Body of pancreas (tissue), 4 donors: ENCODE measurements at regions not wholly inside any gene's neighbourhood (a gene's known extent, or its start where the extent isn't known, plus 50 kb on each side); places are given as distances from the start of the nearest gene placed in this dataset.
A peak's percentile ranks its signal among the peaks of the same experiment; 100 is the strongest.

Experiments
- ATAC-seq: fragments of 150-250 bp; one replicate; pipeline ENCODE4 v1.9.1; 2016
- DNase-seq, 4 donors: peaks; one replicate each; pipeline ENCODE4 v3.0.0-alpha.2; 2019
- H3K27ac ChIP-seq, 4 donors: fragments of 200-600 bp; sonication (generic); 1 replicate in 3 of 4; 2 replicates in 1 of 4; pipeline versions ENCODE4 v1.5.1 to v1.6.1; 2016 to 2019; ENCODE audit warnings: mild to moderate bottlenecking in 1 of 4, mixed read lengths in 1 of 4, moderate library complexity in 1 of 4
- H3K27me3 ChIP-seq, 2 donors: fragments of 200-600 bp; sonication (generic); one replicate each; pipeline ENCODE4 v1.6.0; 2016; ENCODE audit warnings: mild to moderate bottlenecking in 1 of 2
- H3K36me3 ChIP-seq, 2 donors: fragments of 200-600 bp; sonication (generic); replicated peaks in 1 of 2; 2 replicates each; pipeline ENCODE4 v1.5.1; 2016; ENCODE audit warnings: low read depth in 2 of 2; ENCODE audit not compliant: insufficient read depth in 1 of 2
- H3K4me1 ChIP-seq: fragments of 200-600 bp; sonication (generic); one replicate; pipeline ENCODE4 v1.6.0; 2016
- H3K4me3 ChIP-seq, 2 donors: fragments of 200-600 bp; sonication (generic); 1 replicate in 1 of 2; 2 replicates in 1 of 2; pipeline ENCODE4 v1.5.1; 2016 to 2019
- H3K9me3 ChIP-seq, 3 donors: fragments of 200-600 bp; sonication (generic); 1 replicate in 2 of 3; 2 replicates in 1 of 3; pipeline ENCODE4 v1.5.1; 2016
- POLR2A ChIP-seq, 3 donors: fragments of 450-650 bp; IDR thresholded peaks; one replicate each; pipeline ENCODE4 v1.6.1; 2016; ENCODE audit warnings: antibody characterized with exemption in 3 of 3, mild to moderate bottlenecking in 2 of 3
- WGBS, 2 donors: methylation state at CpG; one replicate each; pipeline ENCODE4 v1.1.5; 2017; 5-methylcytosine and 5-hydroxymethylcytosine counted together
- intact Hi-C: fragments of 100-400 bp; cut with DNase I; formaldehyde crosslinking; loops from one replicate; pipeline ENCODE4 v1.15.1; 2023
- TF ChIP-seq, protein P1 (sequence below), 7 experiments: fragments of 450-650 bp in 4 of 7; fragments of 200-600 bp in 3 of 7; sonication (generic) in 3 of 7; IDR thresholded peaks; one replicate each; pipeline ENCODE4 v1.5.1; 2016 to 2019; ENCODE audit warnings: antibody characterized with exemption in 7 of 7

DNA sequence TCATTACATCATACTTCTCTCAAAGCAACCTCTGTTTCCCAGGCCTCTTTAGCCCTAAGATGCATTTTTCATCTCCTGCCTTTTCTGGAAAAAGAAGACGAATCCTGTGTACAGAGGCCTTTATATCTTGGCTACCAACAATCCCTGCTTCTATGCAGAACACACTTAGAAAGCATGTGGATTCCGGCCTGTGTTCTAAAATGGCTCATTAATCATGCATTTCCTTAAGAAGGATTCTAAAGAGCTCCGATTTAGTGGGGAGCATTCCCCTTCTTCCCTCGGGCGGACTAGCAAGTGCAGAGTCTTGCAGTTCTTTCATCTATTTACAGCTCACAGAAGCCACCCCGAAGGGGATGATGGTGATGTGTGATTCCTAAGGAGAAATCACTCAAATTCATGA lies 1212.9 kb downstream of the TYW1 start:
- intact Hi-C loops = no loop called here
- no peaks in the 10 kb centered on the region for H3K4me1 ChIP-seq
- ATAC-seq (no peak), DNase-seq (no peak)
- WGBS, 2 donors = 66 to 70% methylated on average over 6 of the region's 6 CpGs
- H3K4me3 ChIP-seq = no peak overlapping the region
- no peaks in the 10 kb centered on the region for H3K9me3 ChIP-seq
- H3K27me3 ChIP-seq = no peaks in the 10 kb centered on the region
- no peak overlapping the region for H3K27ac ChIP-seq
- no peaks in the 10 kb centered on the region for H3K36me3 ChIP-seq
- TF ChIP-seq POLR2A (IDR thresholded peaks at IDR 0.05) = no peak
- TF ChIP-seq, protein P1, sequence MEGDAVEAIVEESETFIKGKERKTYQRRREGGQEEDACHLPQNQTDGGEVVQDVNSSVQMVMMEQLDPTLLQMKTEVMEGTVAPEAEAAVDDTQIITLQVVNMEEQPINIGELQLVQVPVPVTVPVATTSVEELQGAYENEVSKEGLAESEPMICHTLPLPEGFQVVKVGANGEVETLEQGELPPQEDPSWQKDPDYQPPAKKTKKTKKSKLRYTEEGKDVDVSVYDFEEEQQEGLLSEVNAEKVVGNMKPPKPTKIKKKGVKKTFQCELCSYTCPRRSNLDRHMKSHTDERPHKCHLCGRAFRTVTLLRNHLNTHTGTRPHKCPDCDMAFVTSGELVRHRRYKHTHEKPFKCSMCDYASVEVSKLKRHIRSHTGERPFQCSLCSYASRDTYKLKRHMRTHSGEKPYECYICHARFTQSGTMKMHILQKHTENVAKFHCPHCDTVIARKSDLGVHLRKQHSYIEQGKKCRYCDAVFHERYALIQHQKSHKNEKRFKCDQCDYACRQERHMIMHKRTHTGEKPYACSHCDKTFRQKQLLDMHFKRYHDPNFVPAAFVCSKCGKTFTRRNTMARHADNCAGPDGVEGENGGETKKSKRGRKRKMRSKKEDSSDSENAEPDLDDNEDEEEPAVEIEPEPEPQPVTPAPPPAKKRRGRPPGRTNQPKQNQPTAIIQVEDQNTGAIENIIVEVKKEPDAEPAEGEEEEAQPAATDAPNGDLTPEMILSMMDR (IDR thresholded peaks at IDR 0.05) = no peak

DNA sequence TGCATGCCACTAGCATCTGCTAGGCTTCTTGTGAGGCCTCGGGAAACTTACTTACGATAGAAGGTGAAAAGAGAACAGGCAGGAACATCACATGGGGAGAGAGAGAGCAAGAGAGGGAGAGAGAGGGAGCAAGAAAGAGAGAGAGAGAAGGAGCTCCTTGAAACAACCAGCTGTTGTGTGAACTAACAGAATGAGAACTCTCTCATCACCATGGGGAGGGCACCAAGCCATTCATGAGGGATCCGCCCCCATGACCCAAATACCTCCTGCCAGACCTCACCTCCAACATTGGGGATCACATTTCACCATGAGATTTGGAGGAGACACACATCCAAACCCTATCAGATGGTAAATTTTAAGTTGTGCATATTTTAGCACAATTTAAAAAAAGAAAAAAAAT lies 1217.2 kb downstream of the TYW1 start:
- no peak for ATAC-seq
- 82 to 85% methylated on average over 3 of the region's 3 CpGs for WGBS, 2 donors

DNA sequence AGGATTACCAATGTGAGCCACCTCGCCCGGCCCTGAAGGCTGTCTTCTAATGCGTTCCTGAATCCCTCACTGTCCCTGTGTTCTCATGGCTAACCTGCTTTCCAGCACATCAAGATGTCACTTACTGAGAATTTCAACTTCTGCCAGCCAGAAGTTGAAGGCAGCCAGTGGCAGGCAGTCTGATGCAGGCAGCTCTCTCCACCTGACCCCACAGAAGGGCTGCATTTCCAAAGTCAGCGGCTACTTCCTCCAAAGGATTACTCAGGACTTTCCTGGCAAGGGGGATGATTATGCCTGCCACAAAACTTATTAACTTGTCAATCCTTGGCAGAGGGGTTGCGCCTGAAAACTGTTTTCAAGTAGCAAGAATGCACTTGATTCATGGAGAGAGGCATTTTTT lies 1219.4 kb downstream of the TYW1 start:
- Histone ChIP-seq H3K36me3 (no peaks in the 10 kb centered on the region), H3K27me3 (no peaks in the 10 kb centered on the region), H3K4me3 (no peak overlapping the region), H3K27ac (no peak overlapping the region), H3K9me3 (no peaks in the 10 kb centered on the region), H3K4me1 (no peaks in the 10 kb centered on the region)
- 33 to 55% methylated on average over 5 of the region's 5 CpGs for WGBS, 2 donors
- DNase-seq (peak in 3 of 4 donors; percentile 4 to 11 (median 7)), ATAC-seq (no peak)
- TF ChIP-seq, protein P1 (IDR thresholded peaks at IDR 0.05) = no peak
- TF ChIP-seq POLR2A (IDR thresholded peaks at IDR 0.05) = no peak
- intact Hi-C loops = no loop called here

More for the DNA sequence above, 1217.2 kb downstream of the TYW1 start:
- no peak overlapping the region for H3K27ac ChIP-seq
- DNase-seq = no peak
- no peaks in the 10 kb centered on the region for H3K27me3 ChIP-seq
- no peak overlapping the region for H3K4me3 ChIP-seq
- no peaks in the 10 kb centered on the region for H3K4me1 ChIP-seq
- TF ChIP-seq POLR2A (IDR thresholded peaks at IDR 0.05) = no peak
- TF ChIP-seq, protein P1 (IDR thresholded peaks at IDR 0.05) = no peak
- H3K9me3 ChIP-seq = no peaks in the 10 kb centered on the region
- H3K36me3 ChIP-seq = no peaks in the 10 kb centered on the region
- intact Hi-C loops = no loop called here

DNA sequence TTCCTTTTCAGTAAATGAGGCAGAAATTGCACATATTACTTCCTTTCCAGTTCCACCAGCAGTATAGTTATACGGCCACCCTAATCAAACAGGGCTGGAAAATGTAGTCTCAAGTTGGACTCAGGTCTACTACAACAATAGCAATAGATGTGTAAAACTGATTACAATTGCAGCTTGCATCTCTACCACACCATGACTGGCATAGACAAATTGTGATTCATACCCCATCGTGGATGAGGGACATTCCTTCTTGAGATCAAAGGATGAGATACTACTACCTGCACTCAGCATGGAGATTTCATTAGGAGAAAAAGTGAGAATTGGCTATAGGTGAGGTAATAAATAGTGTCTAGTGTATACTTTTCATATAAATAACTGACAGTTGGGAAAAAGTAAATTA lies 1220.8 kb downstream of the TYW1 start:
- Histone ChIP-seq H3K27me3 (no peaks in the 10 kb centered on the region), H3K4me3 (no peak overlapping the region), H3K9me3 (no peaks in the 10 kb centered on the region), H3K27ac (no peak overlapping the region), H3K36me3 (no peaks in the 10 kb centered on the region), H3K4me1 (no peaks in the 10 kb centered on the region)
- ATAC-seq = no peak
- TF ChIP-seq, protein P1 (IDR thresholded peaks at IDR 0.05) = no peak
- no peak for TF ChIP-seq POLR2A (IDR thresholded peaks at IDR 0.05)
- 63 to 73% methylated on average over 2 of the region's 2 CpGs for WGBS, 2 donors
- DNase-seq = no peak
- intact Hi-C loops = no loop called here

DNA sequence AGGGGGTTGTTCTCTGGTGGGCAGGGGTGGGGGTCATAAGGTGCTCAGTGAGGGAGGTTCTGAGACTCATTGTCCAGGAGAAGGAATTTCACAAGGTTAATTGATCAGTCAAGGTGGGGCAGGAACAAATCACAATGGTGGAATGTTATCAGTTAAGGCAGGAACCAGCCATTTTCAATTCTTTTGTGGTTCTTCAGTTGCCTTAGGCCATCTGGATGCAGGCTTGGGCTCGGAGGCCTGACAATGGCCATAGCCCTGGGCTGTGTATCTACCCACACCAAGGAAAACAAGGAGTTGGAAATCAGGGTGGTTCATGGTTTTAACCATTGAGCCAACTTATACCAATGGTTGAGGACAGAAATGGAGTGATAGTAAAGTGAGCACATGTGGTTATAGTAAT lies 1221.8 kb downstream of the TYW1 start:
- TF ChIP-seq, protein P1 (IDR thresholded peaks at IDR 0.05) = no peak
- TF ChIP-seq POLR2A (IDR thresholded peaks at IDR 0.05) = no peak
- Histone ChIP-seq H3K4me3 (no peak overlapping the region), H3K4me1 (no peaks in the 10 kb centered on the region), H3K9me3 (no peaks in the 10 kb centered on the region), H3K27ac (no peak overlapping the region), H3K36me3 (no peaks in the 10 kb centered on the region), H3K27me3 (no peaks in the 10 kb centered on the region)
- no peak for ATAC-seq
- intact Hi-C loops = no loop called here
- WGBS, 2 donors = 57 to 69% methylated on average over 1 of the region's 1 CpG
- no peak for DNase-seq
